Adipocyte (in vitro differentiated cells): ENCODE measurements at regions not wholly inside any gene's neighbourhood (a gene's known extent, or its start where the extent isn't known, plus 50 kb on each side); places are given as distances from the start of the nearest gene placed in this dataset.
"Not testable (repeated sequence)": the region's sequence is repeated elsewhere in the genome, so short reads cannot be mapped to it uniquely, and the experiment has no call there.

Source experiments
- DNase-seq: peaks from one replicate; pipeline ENCODE4 v3.0.0-alpha.2; 2015; ENCODE audit warnings: low read depth
- H3K27me3 ChIP-seq: replicated peaks from 2 replicates; pipeline ENCODE4 v1.7.0; 2013; ENCODE audit warnings: mild to moderate bottlenecking, low read length, moderate library complexity; ENCODE audit not compliant: control insufficient read depth, insufficient read depth
- H3K36me3 ChIP-seq: 2 replicates; pipeline ENCODE4 v1.7.0; 2013; ENCODE audit warnings: low read length, mild to moderate bottlenecking, moderate library complexity; ENCODE audit not compliant: control insufficient read depth, insufficient read depth, severe bottlenecking
- H3K4me1 ChIP-seq: 2 replicates; pipeline ENCODE4 v1.7.0; 2013; ENCODE audit warnings: mild to moderate bottlenecking, low read length, moderate library complexity; ENCODE audit not compliant: control insufficient read depth, insufficient read depth
- H3K4me3 ChIP-seq: 2 replicates; pipeline ENCODE4 v1.7.0; 2013; ENCODE audit warnings: mild to moderate bottlenecking, low read length, moderate library complexity
- H3K9ac ChIP-seq: 2 replicates; pipeline ENCODE4 v1.7.0; 2013; ENCODE audit warnings: mild to moderate bottlenecking, low read length, moderate library complexity
- H3K9me3 ChIP-seq: 2 replicates; pipeline ENCODE4 v1.7.0; 2013; ENCODE audit warnings: mild to moderate bottlenecking, low read length, moderate library complexity; ENCODE audit not compliant: control insufficient read depth

GRCh38 chr2:173521450-173522192 lies 166.9 kb downstream of the CDCA7 start:
- H3K9ac ChIP-seq: no peak overlapping the region
- peaks cover 12% of the 10 kb centered on the region for H3K9me3 ChIP-seq
- H3K36me3 ChIP-seq: no peaks in the 10 kb centered on the region
- no peak overlapping the region for H3K4me3 ChIP-seq
- H3K27me3 ChIP-seq: peaks cover 5% of the 10 kb centered on the region
- DNase-seq: no peak
- peaks cover 3% of the 10 kb centered on the region for H3K4me1 ChIP-seq

- H3K9me3 ChIP-seq: peaks cover 12% of the 10 kb centered on the region
- no peaks in the 10 kb centered on the region for H3K36me3 ChIP-seq
- H3K9ac ChIP-seq: no peak overlapping the region
- no peak overlapping the region for H3K4me3 ChIP-seq
- peaks cover 5% of the 10 kb centered on the region for H3K27me3 ChIP-seq
- H3K4me1 ChIP-seq: peaks cover 3% of the 10 kb centered on the region
- no peak for DNase-seq
These were observed 168.8 kb downstream of the CDCA7 start for GRCh38 chr2:173523497-173523896.

- Histone ChIP-seq H3K36me3 (no peaks in the 10 kb centered on the region), H3K9ac (no peak overlapping the region), H3K4me1 (peaks cover 3% of the 10 kb centered on the region), H3K9me3 (peaks cover 12% of the 10 kb centered on the region), H3K4me3 (no peak overlapping the region), H3K27me3 (peaks cover 5% of the 10 kb centered on the region)
- DNase-seq: no peak
These were observed 169.7 kb downstream of the CDCA7 start for GRCh38 chr2:173524256-173524955.

- H3K4me3 ChIP-seq, H3K36me3 ChIP-seq, H3K4me1 ChIP-seq, H3K9ac ChIP-seq, H3K27me3 ChIP-seq, DNase-seq, H3K9me3 ChIP-seq: not testable (repeated sequence)
These were observed 178.3 kb downstream of the CDCA7 start for GRCh38 chr2:173532732-173533531.

GRCh38 chr2:173537694-173538093 lies 183.0 kb downstream of the CDCA7 start:
- Histone ChIP-seq H3K4me3 (no peak overlapping the region), H3K9ac (no peak overlapping the region), H3K27me3 (peaks cover 9% of the 10 kb centered on the region), H3K4me1 (no peaks in the 10 kb centered on the region), H3K36me3 (no peaks in the 10 kb centered on the region), H3K9me3 (peaks cover 4% of the 10 kb centered on the region)
- no peak for DNase-seq

- H3K4me1 ChIP-seq: no peaks in the 10 kb centered on the region
- H3K36me3 ChIP-seq: no peaks in the 10 kb centered on the region
- H3K9me3 ChIP-seq: peaks cover 4% of the 10 kb centered on the region
- H3K9ac ChIP-seq: no peak overlapping the region
- H3K27me3 ChIP-seq: peaks cover 9% of the 10 kb centered on the region
- H3K4me3 ChIP-seq: no peak overlapping the region
- no peak for DNase-seq
These were observed 184.9 kb downstream of the CDCA7 start for GRCh38 chr2:173539615-173540014.

- no peak for DNase-seq
- Histone ChIP-seq H3K27me3 (no peaks in the 10 kb centered on the region), H3K9me3 (no peaks in the 10 kb centered on the region), H3K4me1 (no peaks in the 10 kb centered on the region), H3K36me3 (no peaks in the 10 kb centered on the region), H3K9ac (no peak overlapping the region), H3K4me3 (no peak overlapping the region)
These were observed 190.1 kb downstream of the CDCA7 start for GRCh38 chr2:173544641-173545363.

- Histone ChIP-seq H3K9ac (no peak overlapping the region), H3K9me3 (no peaks in the 10 kb centered on the region), H3K4me1 (no peaks in the 10 kb centered on the region), H3K27me3 (no peaks in the 10 kb centered on the region), H3K36me3 (no peaks in the 10 kb centered on the region), H3K4me3 (no peak overlapping the region)
- no peak for DNase-seq
These were observed 190.7 kb downstream of the CDCA7 start for GRCh38 chr2:173545364-173545763.

GRCh38 chr2:173547499-173547898 lies 192.8 kb downstream of the CDCA7 start:
- no peaks in the 10 kb centered on the region for H3K27me3 ChIP-seq
- H3K36me3 ChIP-seq: no peaks in the 10 kb centered on the region
- H3K4me1 ChIP-seq: no peaks in the 10 kb centered on the region
- DNase-seq: no peak
- H3K9ac ChIP-seq: no peak overlapping the region
- H3K4me3 ChIP-seq: no peak overlapping the region
- H3K9me3 ChIP-seq: no peaks in the 10 kb centered on the region

- H3K9ac ChIP-seq: no peak overlapping the region
- H3K36me3 ChIP-seq: no peaks in the 10 kb centered on the region
- H3K4me3 ChIP-seq: no peak overlapping the region
- H3K9me3 ChIP-seq: no peaks in the 10 kb centered on the region
- DNase-seq: peak; percentile 93
- no peaks in the 10 kb centered on the region for H3K4me1 ChIP-seq
- no peaks in the 10 kb centered on the region for H3K27me3 ChIP-seq
These were observed 195.5 kb downstream of the CDCA7 start for GRCh38 chr2:173550143-173550542.

GRCh38 chr2:173552531-173552930 lies 197.9 kb downstream of the CDCA7 start:
- no peaks in the 10 kb centered on the region for H3K36me3 ChIP-seq
- H3K27me3 ChIP-seq: peaks cover 15% of the 10 kb centered on the region
- no peaks in the 10 kb centered on the region for H3K4me1 ChIP-seq
- DNase-seq: no peak
- no peak overlapping the region for H3K9ac ChIP-seq
- H3K9me3 ChIP-seq: no peaks in the 10 kb centered on the region
- no peak overlapping the region for H3K4me3 ChIP-seq
